Suprapubic skin (tissue), 3 donors: ENCODE measurements at regions not wholly inside any gene's neighbourhood (a gene's known extent, or its start where the extent isn't known, plus 50 kb on each side); places are given as distances from the start of the nearest gene placed in this dataset.

ENCODE experiments used
- CTCF ChIP-seq, 2 donors: fragments of 200-600 bp in 1 of 2; fragments of 450-650 bp in 1 of 2; sonication (generic) in 1 of 2; IDR thresholded peaks; one replicate each; pipeline ENCODE4 v1.5.1; 2016 to 2019; ENCODE audit warnings: antibody characterized with exemption in 2 of 2, mild to moderate bottlenecking in 1 of 2, moderate library complexity in 1 of 2
- POLR2AphosphoS5 ChIP-seq, 3 donors: sonication (generic); formaldehyde crosslinking; IDR thresholded peaks; one replicate each; pipeline ENCODE4 v1.6.1; 2017; ENCODE audit warnings: antibody characterized with exemption in 3 of 3

DNA sequence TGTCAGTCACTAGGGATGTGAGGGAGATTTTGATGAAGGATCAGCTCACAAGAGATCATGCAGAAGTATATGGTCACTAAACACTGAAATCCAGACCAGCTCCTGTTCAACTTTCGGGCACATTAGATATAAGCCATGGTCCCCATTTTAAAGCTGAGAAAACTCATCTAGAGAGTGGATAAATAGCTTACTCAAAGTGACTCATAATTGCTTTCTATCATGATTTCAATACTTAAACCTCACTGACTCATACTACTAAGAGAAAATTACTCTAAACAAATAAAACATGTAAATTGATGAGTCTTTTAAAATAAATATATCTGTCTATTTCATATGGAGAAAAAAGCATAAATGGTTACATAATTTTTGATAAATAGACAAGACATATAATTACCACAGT is 567.7 kb downstream of the TLR4 start:
- TF ChIP-seq POLR2AphosphoS5 (IDR thresholded peaks at IDR 0.05) (no peak), CTCF (IDR thresholded peaks at IDR 0.05) (no peak)
